ENCODE measurements at regions not wholly inside any gene's neighbourhood (a gene's known extent, or its start where the extent isn't known, plus 50 kb on each side); places are given as distances from the start of the nearest gene placed in this dataset.

- TF ChIP-seq ZNF532 (CRISPR knock-in tag; IDR thresholded peaks at IDR 0.05; ENCODE audit: borderline replicate concordance) (no peak), ZNF138 (CRISPR knock-in tag; conservative IDR thresholded peaks at IDR 0.05) (no peak), AFF4 (CRISPR knock-in tag; IDR thresholded peaks at IDR 0.05; ENCODE audit: borderline replicate concordance) (no peak), ZNF423 (CRISPR knock-in tag; IDR thresholded peaks at IDR 0.05) (no peak), ZNF317 (CRISPR knock-in tag; IDR thresholded peaks at IDR 0.05; ENCODE audit: borderline replicate concordance, low read depth) (no peak), ATF6 (CRISPR knock-in tag; IDR thresholded peaks at IDR 0.05) (no peak), NFYB (CRISPR knock-in tag; conservative IDR thresholded peaks at IDR 0.05; ENCODE audit: low read depth) (no peak), IRF1 (CRISPR knock-in tag; IDR thresholded peaks at IDR 0.05) (no peak), E2F4 (CRISPR knock-in tag; IDR thresholded peaks at IDR 0.05; ENCODE audit: borderline replicate concordance, low read depth) (no peak), ATF3 (CRISPR knock-in tag; conservative IDR thresholded peaks at IDR 0.05) (no peak), ESRRA (CRISPR knock-in tag; IDR thresholded peaks at IDR 0.05; ENCODE audit: borderline replicate concordance) (no peak)
These were observed 441.6 kb downstream of the HACE1 start (continued) for GRCh38 chr6:104418125-104418524.

- ATAC-seq: no peak
- ChIA-PET CTCF (interaction anchor here (0.6 to 1.0 kb wide), 2 partner anchors 211 to 617 kb away, joined by 3 read pairs; no protein-coding TSS in a partner anchor), POLR2A (no interaction called here)
- no peaks in the 10 kb centered on the region for H3K27me3 Mint-ChIP-seq (ENCODE audit: low read depth)
- no peak overlapping the region for H3K27ac Mint-ChIP-seq
- H3K4me1 Mint-ChIP-seq: peaks cover 7% of the 10 kb centered on the region; the same call in 1 of the 2 replicates
- DNase-seq (ENCODE audit: low spot score): no peak
- H3K9me3 Mint-ChIP-seq: no peaks in the 10 kb centered on the region
- no peak overlapping the region for H3K4me3 Mint-ChIP-seq
- no peaks in the 10 kb centered on the region for H3K36me3 Mint-ChIP-seq
- TF ChIP-seq ZNF232 (CRISPR knock-in tag; IDR thresholded peaks at IDR 0.05): no peak
- TF ChIP-seq PRDM15 (CRISPR knock-in tag; IDR thresholded peaks at IDR 0.05): no peak
- no peak for TF ChIP-seq AFF4 (CRISPR knock-in tag; IDR thresholded peaks at IDR 0.05; ENCODE audit: borderline replicate concordance)
- no peak for TF ChIP-seq TEAD1 (CRISPR knock-in tag; IDR thresholded peaks at IDR 0.05)
These were observed 445.0 kb downstream of the HACE1 start for GRCh38 chr6:104414723-104415122.

All from WTC11 (cell line).